Stimulated activated CD4-positive, alpha-beta T cell treated with anti-CD3 and anti-CD28 coated beads, Interleukin-2, amount 100 ng/mL, for 24 hours (primary cell): ENCODE measurements at regions not wholly inside any gene's neighbourhood (a gene's known extent, or its start where the extent isn't known, plus 50 kb on each side); places are given as distances from the start of the nearest gene placed in this dataset.
A peak's percentile ranks its signal among the peaks of the same experiment; 100 is the strongest.

Source experiments
- DNase-seq, 2 donors: peaks; one replicate each; pipeline ENCODE4 v3.0.0-alpha.2; 2020

- no peak for DNase-seq
Observed at GRCh38 chr3:72390841-72391240, 457.4 kb downstream of the SHQ1 start.

GRCh38 chr3:72388644-72389043 is 459.6 kb downstream of the SHQ1 start:
- DNase-seq = no peak

- DNase-seq = no peak
Observed at GRCh38 chr3:72388117-72388516, 460.1 kb downstream of the SHQ1 start.

GRCh38 chr3:72386327-72387000 is 461.8 kb downstream of the SHQ1 start:
- no peak for DNase-seq

- DNase-seq = no peak
Observed at GRCh38 chr3:72385167-72385566, 463.1 kb downstream of the SHQ1 start.

GRCh38 chr3:72384602-72385001 is 463.6 kb downstream of the SHQ1 start:
- DNase-seq = no peak

GRCh38 chr3:72383883-72384282 is 464.4 kb downstream of the SHQ1 start:
- DNase-seq = no peak

GRCh38 chr3:72383230-72383629 is 465.0 kb downstream of the SHQ1 start:
- DNase-seq = no peak

- no peak for DNase-seq
Observed at GRCh38 chr3:72382460-72382859, 465.8 kb downstream of the SHQ1 start.

GRCh38 chr3:72381584-72381983 is 466.7 kb downstream of the SHQ1 start:
- DNase-seq = no peak

GRCh38 chr3:72380711-72381493 is 467.3 kb downstream of the SHQ1 start:
- no peak for DNase-seq

- DNase-seq = no peak
Observed at GRCh38 chr3:72380193-72380592, 468.1 kb downstream of the SHQ1 start.

- DNase-seq = no peak
Observed at GRCh38 chr3:72379500-72380187, 468.6 kb downstream of the SHQ1 start.

- no peak for DNase-seq
Observed at GRCh38 chr3:72378287-72378686, 470.0 kb downstream of the SHQ1 start.

- no peak for DNase-seq
Observed at GRCh38 chr3:72376956-72377710, 471.1 kb downstream of the SHQ1 start.

GRCh38 chr3:72375237-72376076 is 472.8 kb downstream of the SHQ1 start:
- DNase-seq = peak; percentile 53 to 58

- no peak for DNase-seq
Observed at GRCh38 chr3:72373139-72373538, 475.1 kb downstream of the SHQ1 start.

GRCh38 chr3:72372161-72372560 is 476.1 kb downstream of the SHQ1 start:
- DNase-seq = no peak

- DNase-seq = no peak
Observed at GRCh38 chr3:72371431-72371830, 476.8 kb downstream of the SHQ1 start.

GRCh38 chr3:72370947-72371346 is 477.3 kb downstream of the SHQ1 start:
- DNase-seq = no peak

- no peak for DNase-seq
Observed at GRCh38 chr3:72369681-72370080, 478.6 kb downstream of the SHQ1 start.

GRCh38 chr3:72368331-72368975 is 479.8 kb downstream of the SHQ1 start:
- DNase-seq = no peak
